GM19324 (cell line): ENCODE measurements at regions not wholly inside any gene's neighbourhood (a gene's known extent, or its start where the extent isn't known, plus 50 kb on each side); places are given as distances from the start of the nearest gene placed in this dataset.
"Not testable (repeated sequence)": the region's sequence is repeated elsewhere in the genome, so short reads cannot be mapped to it uniquely, and the experiment has no call there.

Source experiments
- ATAC-seq: cut with Tn5 transposase; IDR thresholded peaks from one replicate; pipeline ENCODE4 v1.9.1; 2021; ENCODE audit warnings: mild to moderate bottlenecking, moderate library complexity; ENCODE audit not compliant: unreplicated experiment, low FRiP score

GRCh38 chr13:65631078-65631477, 1599.1 kb downstream of the PCDH9 start:
- ATAC-seq: no peak

GRCh38 chr13:65629926-65630325, 1600.2 kb downstream of the PCDH9 start:
- ATAC-seq: no peak

GRCh38 chr13:65623148-65623547, 1607.0 kb downstream of the PCDH9 start:
- no peak for ATAC-seq

GRCh38 chr13:65615506-65615905, 1614.6 kb downstream of the PCDH9 start:
- ATAC-seq: no peak

GRCh38 chr13:65613004-65613403, 1617.1 kb downstream of the PCDH9 start:
- no peak for ATAC-seq

GRCh38 chr13:65609350-65609749, 1620.8 kb downstream of the PCDH9 start:
- ATAC-seq: no peak

GRCh38 chr13:65606622-65607021, 1623.5 kb downstream of the PCDH9 start:
- no peak for ATAC-seq

GRCh38 chr13:65605396-65605795, 1624.7 kb downstream of the PCDH9 start:
- ATAC-seq: no peak

- no peak for ATAC-seq
Measured at GRCh38 chr13:65603160-65603559, 1627.0 kb downstream of the PCDH9 start.

- no peak for ATAC-seq
Measured at GRCh38 chr13:65601855-65602254, 1628.3 kb downstream of the PCDH9 start.

GRCh38 chr13:65600702-65601101, 1629.4 kb downstream of the PCDH9 start:
- ATAC-seq: no peak

- ATAC-seq: no peak
Measured at GRCh38 chr13:65597839-65598818, 1632.0 kb downstream of the PCDH9 start.

- ATAC-seq: no peak
Measured at GRCh38 chr13:65595916-65596315, 1634.2 kb downstream of the PCDH9 start.

GRCh38 chr13:65594298-65594781, 1635.8 kb downstream of the PCDH9 start:
- no peak for ATAC-seq

GRCh38 chr13:65593298-65593874, 1636.8 kb downstream of the PCDH9 start:
- ATAC-seq: no peak

- ATAC-seq: no peak
Measured at GRCh38 chr13:65592731-65593130, 1637.4 kb downstream of the PCDH9 start.

- no peak for ATAC-seq
Measured at GRCh38 chr13:65585346-65585745, 1644.8 kb downstream of the PCDH9 start.

GRCh38 chr13:65584126-65584525, 1646.0 kb downstream of the PCDH9 start:
- ATAC-seq: no peak

GRCh38 chr13:65582160-65582559, 1648.0 kb downstream of the PCDH9 start:
- no peak for ATAC-seq

GRCh38 chr13:65564561-65564960, 1665.6 kb downstream of the PCDH9 start:
- not testable (repeated sequence) for ATAC-seq

- ATAC-seq: no peak
Measured at GRCh38 chr13:65562305-65562704, 1667.8 kb downstream of the PCDH9 start.

GRCh38 chr13:65560936-65561335, 1669.2 kb downstream of the PCDH9 start:
- no peak for ATAC-seq
